Kidney (tissue), 13 donors: ENCODE measurements at regions not wholly inside any gene's neighbourhood (a gene's known extent, or its start where the extent isn't known, plus 50 kb on each side); places are given as distances from the start of the nearest gene placed in this dataset.

Source experiments
- DNase-seq, 5 donors: peaks; one replicate each; pipeline ENCODE4 v3.0.0-alpha.2; 2013 to 2020
- FAIRE-seq: peaks from 2 replicates; lab custom pipeline; 2012; peaks lifted over from hg19 to GRCh38; lab: Jason Lieb, UNC
- H3K27ac ChIP-seq, 2 donors: one replicate each; pipeline ENCODE4 v1.7.0; 2013; ENCODE audit warnings: low read depth in 2 of 2, low read length in 2 of 2, inconsistent platforms in 1 of 2
- H3K27me3 ChIP-seq: one replicate; pipeline ENCODE4 v1.7.1; 2013; ENCODE audit warnings: low read length, inconsistent platforms; ENCODE audit not compliant: control insufficient read depth, insufficient read depth
- H3K36me3 ChIP-seq, 3 donors: one replicate each; pipeline versions ENCODE4 v1.7.0 to v1.7.1; 2013; ENCODE audit warnings: low read length in 3 of 3, control low read depth in 1 of 3, inconsistent platforms in 1 of 3; ENCODE audit not compliant: insufficient read depth in 3 of 3, control insufficient read depth in 2 of 3
- H3K4me1 ChIP-seq, 3 donors: one replicate each; pipeline versions ENCODE4 v1.7.0 to v1.7.1; 2013; ENCODE audit warnings: low read length in 3 of 3, inconsistent platforms in 1 of 3, low read depth in 1 of 3; ENCODE audit not compliant: control insufficient read depth in 2 of 3, insufficient read depth in 2 of 3
- H3K4me3 ChIP-seq, 3 donors: one replicate each; pipeline versions ENCODE4 v1.7.0 to v1.8.1; 2013; ENCODE audit warnings: low read length in 3 of 3, control low read depth in 1 of 3, inconsistent platforms in 1 of 3
- H3K9ac ChIP-seq, 3 donors: one replicate each; pipeline versions ENCODE4 v1.7.0 to v1.7.1; 2013; ENCODE audit warnings: low read length in 3 of 3, control low read depth in 1 of 3, inconsistent platforms in 1 of 3
- H3K9me3 ChIP-seq, 3 donors: one replicate each; pipeline versions ENCODE4 v1.7.0 to v1.7.1; 2013; ENCODE audit warnings: low read length in 3 of 3, control low read depth in 1 of 3, inconsistent platforms in 1 of 3; ENCODE audit not compliant: control insufficient read depth in 2 of 3, insufficient read depth in 1 of 3
- intact Hi-C: fragments of 100-400 bp; cut with DNase I; formaldehyde crosslinking; loops from one replicate; pipeline ENCODE4 v1.11.1; 2022
- TF ChIP-seq, protein P1 (sequence below): IDR thresholded peaks from 3 replicates; pipeline ENCODE4 v1.5.1; 2012; ENCODE audit warnings: mild to moderate bottlenecking, moderate library complexity, borderline replicate concordance; ENCODE audit not compliant: insufficient read depth; ENCODE audit errors: extremely low read depth
- donor health status: control.
- donor health status: control.
- donor health status: control.
- donor health status: control.
- donor health status: control.
- donor health status: DM: yes; HTN: yes; CAD: no.
- donor health status: Normal renal cell carcinoma (clear cell type).

DNA sequence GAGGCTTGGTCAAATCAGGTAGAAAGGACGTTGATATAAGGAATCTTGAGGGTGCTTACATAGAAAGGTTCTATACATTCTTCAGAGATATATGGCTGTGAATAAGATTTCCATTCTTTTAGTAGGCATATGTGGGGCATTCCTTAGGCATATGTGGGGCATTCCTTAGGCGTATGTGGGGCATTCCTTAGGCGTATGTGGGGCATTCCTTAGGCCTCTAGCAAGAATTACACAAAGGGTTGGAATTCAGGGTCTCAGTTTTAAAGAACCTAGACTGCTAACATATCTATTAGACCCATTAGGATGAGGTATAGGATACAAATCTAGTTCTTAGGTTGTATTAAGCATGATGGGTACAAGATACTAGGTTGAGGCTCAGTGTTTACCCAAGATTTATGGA is 607.8 kb downstream of the SI start:
- Histone ChIP-seq H3K27ac (no peak overlapping the region), H3K9me3 (no peaks in the 10 kb centered on the region), H3K9ac (no peak overlapping the region), H3K4me1 (no peaks in the 10 kb centered on the region), H3K27me3 (no peaks in the 10 kb centered on the region), H3K4me3 (no peak overlapping the region), H3K36me3 (no peaks in the 10 kb centered on the region)
- TF ChIP-seq, protein P1, sequence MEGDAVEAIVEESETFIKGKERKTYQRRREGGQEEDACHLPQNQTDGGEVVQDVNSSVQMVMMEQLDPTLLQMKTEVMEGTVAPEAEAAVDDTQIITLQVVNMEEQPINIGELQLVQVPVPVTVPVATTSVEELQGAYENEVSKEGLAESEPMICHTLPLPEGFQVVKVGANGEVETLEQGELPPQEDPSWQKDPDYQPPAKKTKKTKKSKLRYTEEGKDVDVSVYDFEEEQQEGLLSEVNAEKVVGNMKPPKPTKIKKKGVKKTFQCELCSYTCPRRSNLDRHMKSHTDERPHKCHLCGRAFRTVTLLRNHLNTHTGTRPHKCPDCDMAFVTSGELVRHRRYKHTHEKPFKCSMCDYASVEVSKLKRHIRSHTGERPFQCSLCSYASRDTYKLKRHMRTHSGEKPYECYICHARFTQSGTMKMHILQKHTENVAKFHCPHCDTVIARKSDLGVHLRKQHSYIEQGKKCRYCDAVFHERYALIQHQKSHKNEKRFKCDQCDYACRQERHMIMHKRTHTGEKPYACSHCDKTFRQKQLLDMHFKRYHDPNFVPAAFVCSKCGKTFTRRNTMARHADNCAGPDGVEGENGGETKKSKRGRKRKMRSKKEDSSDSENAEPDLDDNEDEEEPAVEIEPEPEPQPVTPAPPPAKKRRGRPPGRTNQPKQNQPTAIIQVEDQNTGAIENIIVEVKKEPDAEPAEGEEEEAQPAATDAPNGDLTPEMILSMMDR = no peak
- intact Hi-C loops = no loop called here
- FAIRE-seq (no peak), DNase-seq (no peak)

DNA sequence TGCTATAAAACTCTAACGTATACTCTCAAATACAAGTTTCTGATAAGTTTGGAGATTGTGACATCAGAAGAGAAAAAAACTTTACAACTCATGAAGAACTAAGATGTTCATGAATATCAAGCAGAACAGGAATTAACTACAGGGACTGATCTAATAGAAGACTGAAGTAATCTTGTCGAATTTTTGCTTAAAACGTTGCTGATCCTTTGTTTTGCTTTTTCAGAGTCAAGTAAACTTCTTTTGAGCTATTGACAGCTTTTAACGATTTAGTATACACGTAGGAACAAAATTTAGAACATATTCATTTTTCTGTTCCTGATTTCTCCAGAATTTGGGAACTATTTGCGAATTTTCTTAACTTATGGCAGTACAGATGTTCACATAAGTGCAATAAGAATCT is 610.2 kb downstream of the SI start:
- no peak for DNase-seq
- no peaks in the 10 kb centered on the region for H3K9me3 ChIP-seq
- no peaks in the 10 kb centered on the region for H3K27me3 ChIP-seq
- intact Hi-C loops = no loop called here
- TF ChIP-seq, protein P1 = no peak
- H3K27ac ChIP-seq = no peak overlapping the region
- no peak for FAIRE-seq
- no peak overlapping the region for H3K9ac ChIP-seq
- H3K4me1 ChIP-seq = no peaks in the 10 kb centered on the region
- no peaks in the 10 kb centered on the region for H3K36me3 ChIP-seq
- H3K4me3 ChIP-seq = no peak overlapping the region

DNA sequence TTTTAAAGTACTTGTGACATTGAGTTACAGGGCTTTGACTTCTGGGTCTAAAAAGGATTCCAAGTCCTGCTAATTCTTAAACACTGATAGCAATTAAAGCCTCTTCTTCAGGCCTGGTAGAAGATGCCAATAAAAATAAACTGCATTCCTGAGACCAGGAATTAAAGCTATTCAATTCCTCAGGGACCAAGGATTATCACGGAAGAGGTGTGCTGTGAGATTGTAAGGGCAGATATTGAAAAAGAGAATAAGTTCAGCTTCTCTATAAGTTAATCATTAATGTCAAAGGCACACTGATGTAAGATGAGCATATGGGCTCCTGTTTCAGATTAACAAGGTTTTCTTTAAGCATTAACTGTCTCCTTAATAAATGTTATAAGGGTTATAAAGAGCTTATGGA is 611.3 kb downstream of the SI start:
- no peak for FAIRE-seq
- no peaks in the 10 kb centered on the region for H3K4me1 ChIP-seq

More for the DNA sequence above, 611.3 kb downstream of the SI start:
- H3K9ac ChIP-seq = no peak overlapping the region
- H3K36me3 ChIP-seq = no peaks in the 10 kb centered on the region
- H3K27me3 ChIP-seq = no peaks in the 10 kb centered on the region
- H3K27ac ChIP-seq = no peak overlapping the region
- TF ChIP-seq, protein P1 = no peak
- H3K4me3 ChIP-seq = no peak overlapping the region
- intact Hi-C loops = no loop called here
- H3K9me3 ChIP-seq = no peaks in the 10 kb centered on the region
- peak in 2 of 5 donors; percentile 2 to 3 for DNase-seq
